ENCODE measurements at regions not wholly inside any gene's neighbourhood (a gene's known extent, or its start where the extent isn't known, plus 50 kb on each side); places are given as distances from the start of the nearest gene placed in this dataset.

- Histone ChIP-seq H3K27me3 (no peaks in the 10 kb centered on the region), H3K27ac (no peak overlapping the region), H3K4me1 (ENCODE audit: control insufficient read depth in 1 of 2, insufficient read depth in 1 of 2, low read depth in 1 of 2, low read length in 1 of 2) (no peaks in the 10 kb centered on the region), H3K4me3 (ENCODE audit: low read depth in 1 of 2, low read length in 1 of 2) (no peak overlapping the region), H3K36me3 (no peaks in the 10 kb centered on the region), H3K9me3 (no peaks in the 10 kb centered on the region)
- TF ChIP-seq, protein P1, sequence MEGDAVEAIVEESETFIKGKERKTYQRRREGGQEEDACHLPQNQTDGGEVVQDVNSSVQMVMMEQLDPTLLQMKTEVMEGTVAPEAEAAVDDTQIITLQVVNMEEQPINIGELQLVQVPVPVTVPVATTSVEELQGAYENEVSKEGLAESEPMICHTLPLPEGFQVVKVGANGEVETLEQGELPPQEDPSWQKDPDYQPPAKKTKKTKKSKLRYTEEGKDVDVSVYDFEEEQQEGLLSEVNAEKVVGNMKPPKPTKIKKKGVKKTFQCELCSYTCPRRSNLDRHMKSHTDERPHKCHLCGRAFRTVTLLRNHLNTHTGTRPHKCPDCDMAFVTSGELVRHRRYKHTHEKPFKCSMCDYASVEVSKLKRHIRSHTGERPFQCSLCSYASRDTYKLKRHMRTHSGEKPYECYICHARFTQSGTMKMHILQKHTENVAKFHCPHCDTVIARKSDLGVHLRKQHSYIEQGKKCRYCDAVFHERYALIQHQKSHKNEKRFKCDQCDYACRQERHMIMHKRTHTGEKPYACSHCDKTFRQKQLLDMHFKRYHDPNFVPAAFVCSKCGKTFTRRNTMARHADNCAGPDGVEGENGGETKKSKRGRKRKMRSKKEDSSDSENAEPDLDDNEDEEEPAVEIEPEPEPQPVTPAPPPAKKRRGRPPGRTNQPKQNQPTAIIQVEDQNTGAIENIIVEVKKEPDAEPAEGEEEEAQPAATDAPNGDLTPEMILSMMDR (IDR thresholded peaks at IDR 0.05): no peak
These were observed 156.3 kb downstream of the NDFIP2 start for GRCh38 chr13:79637133-79637763.

DNA sequence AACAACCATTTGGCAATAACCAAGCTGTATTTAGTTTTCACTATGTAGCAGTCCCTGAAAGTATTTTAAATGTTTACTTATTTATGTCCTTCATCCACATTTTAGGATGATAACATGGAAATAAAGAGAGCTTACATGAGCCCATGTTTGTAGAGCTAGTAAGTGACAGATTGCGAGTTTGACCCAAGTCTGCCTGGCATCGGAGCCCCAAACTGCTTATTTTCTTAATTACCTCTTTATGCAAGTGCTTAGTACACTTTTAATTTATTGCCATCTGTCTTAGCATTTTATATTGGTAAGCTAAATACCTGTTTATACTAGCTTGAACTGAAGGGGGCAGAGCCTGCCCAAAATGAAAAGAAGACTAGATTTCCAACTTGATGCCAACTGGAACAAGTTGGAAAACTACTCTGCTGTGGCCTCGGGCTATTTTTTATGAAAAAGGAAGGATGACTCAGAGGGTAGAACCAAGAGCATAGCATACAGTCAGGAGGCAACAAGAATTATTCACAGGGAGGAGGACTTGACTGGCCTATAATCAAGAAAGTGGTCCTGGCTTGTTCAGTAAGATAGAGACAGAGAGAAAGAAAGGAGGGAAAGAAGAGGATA is 150.2 kb downstream of the NDFIP2 start:
- Histone ChIP-seq H3K36me3 (no peaks in the 10 kb centered on the region), H3K4me3 (ENCODE audit: low read depth in 1 of 2, low read length in 1 of 2) (no peak overlapping the region), H3K27ac (no peak overlapping the region), H3K9me3 (no peaks in the 10 kb centered on the region), H3K27me3 (no peaks in the 10 kb centered on the region), H3K4me1 (ENCODE audit: control insufficient read depth in 1 of 2, insufficient read depth in 1 of 2, low read depth in 1 of 2, low read length in 1 of 2) (no peaks in the 10 kb centered on the region)
- TF ChIP-seq, protein P1 (IDR thresholded peaks at IDR 0.05): no peak

- no peaks in the 10 kb centered on the region for H3K4me1 ChIP-seq (ENCODE audit: control insufficient read depth in 1 of 2, insufficient read depth in 1 of 2, low read depth in 1 of 2, low read length in 1 of 2)
- TF ChIP-seq, protein P1 (IDR thresholded peaks at IDR 0.05): no peak
- no peak overlapping the region for H3K27ac ChIP-seq
- H3K4me3 ChIP-seq (ENCODE audit: low read depth in 1 of 2, low read length in 1 of 2): no peak overlapping the region
- H3K36me3 ChIP-seq: no peaks in the 10 kb centered on the region
- no peaks in the 10 kb centered on the region for H3K9me3 ChIP-seq
- H3K27me3 ChIP-seq: no peaks in the 10 kb centered on the region
These were observed 147.5 kb downstream of the NDFIP2 start for GRCh38 chr13:79628463-79628862.

GRCh38 chr13:79626924-79627323 is 146.0 kb downstream of the NDFIP2 start:
- Histone ChIP-seq H3K4me3 (ENCODE audit: low read depth in 1 of 2, low read length in 1 of 2) (no peak overlapping the region), H3K36me3 (no peaks in the 10 kb centered on the region), H3K27me3 (no peaks in the 10 kb centered on the region), H3K27ac (no peak overlapping the region), H3K4me1 (ENCODE audit: control insufficient read depth in 1 of 2, insufficient read depth in 1 of 2, low read depth in 1 of 2, low read length in 1 of 2) (no peaks in the 10 kb centered on the region), H3K9me3 (no peaks in the 10 kb centered on the region)
- TF ChIP-seq, protein P1 (IDR thresholded peaks at IDR 0.05): no peak

GRCh38 chr13:79625517-79625916 is 144.6 kb downstream of the NDFIP2 start:
- Histone ChIP-seq H3K36me3 (no peaks in the 10 kb centered on the region), H3K4me1 (ENCODE audit: control insufficient read depth in 1 of 2, insufficient read depth in 1 of 2, low read depth in 1 of 2, low read length in 1 of 2) (no peaks in the 10 kb centered on the region), H3K27ac (no peak overlapping the region), H3K9me3 (no peaks in the 10 kb centered on the region), H3K27me3 (no peaks in the 10 kb centered on the region), H3K4me3 (ENCODE audit: low read depth in 1 of 2, low read length in 1 of 2) (no peak overlapping the region)
- TF ChIP-seq, protein P1 (IDR thresholded peaks at IDR 0.05): no peak
